SKM-1 (cell line): ENCODE measurements at regions not wholly inside any gene's neighbourhood (a gene's known extent, or its start where the extent isn't known, plus 50 kb on each side); places are given as distances from the start of the nearest gene placed in this dataset.
A peak's percentile ranks its signal among the peaks of the same experiment; 100 is the strongest.

Experiments used
- DNase-seq: peaks from one replicate; lab custom pipeline; 2025; ENCODE audit not compliant: unreplicated experiment; lab: John Stamatoyannopoulos, UW

GRCh38 chr2:8534386-8534728, 147.5 kb upstream of the ID2 start:
- no peak for DNase-seq

- DNase-seq: peak; percentile 91
Measured at GRCh38 chr2:8534729-8535468, 147.0 kb upstream of the ID2 start.

- DNase-seq: no peak
Measured at GRCh38 chr2:8535469-8535795, 146.4 kb upstream of the ID2 start.

- DNase-seq: no peak
Measured at GRCh38 chr2:8535821-8536685, 145.8 kb upstream of the ID2 start.

- no peak for DNase-seq
Measured at GRCh38 chr2:8536686-8537561, 144.9 kb upstream of the ID2 start.

GRCh38 chr2:8537562-8538155, 144.2 kb upstream of the ID2 start:
- DNase-seq: no peak

GRCh38 chr2:8538531-8538930, 143.3 kb upstream of the ID2 start:
- DNase-seq: no peak

- no peak for DNase-seq
Measured at GRCh38 chr2:8538931-8539621, 142.8 kb upstream of the ID2 start.

- no peak for DNase-seq
Measured at GRCh38 chr2:8539743-8540551, 141.9 kb upstream of the ID2 start.

- DNase-seq: no peak
Measured at GRCh38 chr2:8540552-8541055, 141.3 kb upstream of the ID2 start.

GRCh38 chr2:8541223-8541622, 140.6 kb upstream of the ID2 start:
- DNase-seq: no peak

- no peak for DNase-seq
Measured at GRCh38 chr2:8541636-8542035, 140.2 kb upstream of the ID2 start.

GRCh38 chr2:8542381-8543059, 139.3 kb upstream of the ID2 start:
- no peak for DNase-seq

- no peak for DNase-seq
Measured at GRCh38 chr2:8543060-8543382, 138.8 kb upstream of the ID2 start.

GRCh38 chr2:8543383-8544170, 138.3 kb upstream of the ID2 start:
- DNase-seq: peak; percentile 94

- DNase-seq: no peak
Measured at GRCh38 chr2:8544171-8544785, 137.6 kb upstream of the ID2 start.

GRCh38 chr2:8544786-8545694, 136.8 kb upstream of the ID2 start:
- DNase-seq: peak; percentile 62
